PFSK-1 (cell line): ENCODE measurements at regions not wholly inside any gene's neighbourhood (a gene's known extent, or its start where the extent isn't known, plus 50 kb on each side); places are given as distances from the start of the nearest gene placed in this dataset.

ENCODE experiments used
- POLR2AphosphoS5 ChIP-seq: IDR thresholded peaks from 2 replicates; pipeline ENCODE4 v1.6.1; 2012; ENCODE audit warnings: low read depth, mild to moderate bottlenecking, control low read depth, low read length, moderate library complexity
- TAF1 ChIP-seq: IDR thresholded peaks from 2 replicates; pipeline ENCODE4 v1.6.1; 2012; ENCODE audit warnings: low read length, control low read depth, borderline replicate concordance; ENCODE audit not compliant: insufficient read depth
- TF ChIP-seq, protein P1 (sequence below), 2 experiments: IDR thresholded peaks; 2 replicates each; pipeline versions ENCODE4 v1.6.1 to v1.8.0; 2011 to 2012; ENCODE audit warnings: low read depth in 2 of 2, low read length in 2 of 2, control low read depth in 1 of 2, inconsistent platforms in 1 of 2, mild to moderate bottlenecking in 1 of 2, moderate library complexity in 1 of 2; ENCODE audit not compliant: insufficient read depth in 1 of 2

DNA sequence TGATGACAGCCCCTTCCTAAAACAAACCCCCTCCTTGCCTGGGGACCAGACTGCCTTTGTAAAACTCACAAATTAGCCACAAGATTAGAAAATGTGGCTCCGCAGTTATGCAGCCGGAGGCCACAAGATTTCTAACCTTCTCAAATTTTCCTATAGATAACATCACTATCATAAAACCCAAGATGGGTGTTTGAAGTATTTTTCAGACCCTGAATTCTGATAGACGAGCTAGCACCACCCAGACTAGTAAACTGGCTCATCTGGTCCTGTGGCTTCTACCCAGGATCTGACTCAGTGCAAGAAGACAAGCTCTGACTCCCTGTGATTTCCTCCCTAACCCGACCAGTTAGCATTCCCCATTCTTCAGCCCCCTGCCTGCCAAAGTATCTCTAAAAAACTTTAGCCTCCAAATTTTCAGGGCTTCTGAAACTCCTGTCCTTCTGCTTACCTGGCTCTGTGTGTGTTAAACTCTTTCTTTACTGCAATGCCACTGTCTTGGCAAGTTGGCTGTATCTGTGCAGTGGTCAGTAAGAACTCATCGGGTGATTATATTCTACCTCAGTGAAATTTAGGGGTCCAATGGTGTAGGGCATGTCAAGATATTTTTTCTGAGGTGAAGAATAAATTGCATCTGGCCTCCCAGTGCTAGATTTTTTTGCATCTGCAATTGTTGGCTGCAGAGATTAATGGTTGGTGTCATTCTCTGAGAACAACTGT lies 102.1 kb downstream of the S1PR1 start:
- TF ChIP-seq POLR2AphosphoS5 (no peak), TAF1 (no peak)
- TF ChIP-seq, protein P1, sequence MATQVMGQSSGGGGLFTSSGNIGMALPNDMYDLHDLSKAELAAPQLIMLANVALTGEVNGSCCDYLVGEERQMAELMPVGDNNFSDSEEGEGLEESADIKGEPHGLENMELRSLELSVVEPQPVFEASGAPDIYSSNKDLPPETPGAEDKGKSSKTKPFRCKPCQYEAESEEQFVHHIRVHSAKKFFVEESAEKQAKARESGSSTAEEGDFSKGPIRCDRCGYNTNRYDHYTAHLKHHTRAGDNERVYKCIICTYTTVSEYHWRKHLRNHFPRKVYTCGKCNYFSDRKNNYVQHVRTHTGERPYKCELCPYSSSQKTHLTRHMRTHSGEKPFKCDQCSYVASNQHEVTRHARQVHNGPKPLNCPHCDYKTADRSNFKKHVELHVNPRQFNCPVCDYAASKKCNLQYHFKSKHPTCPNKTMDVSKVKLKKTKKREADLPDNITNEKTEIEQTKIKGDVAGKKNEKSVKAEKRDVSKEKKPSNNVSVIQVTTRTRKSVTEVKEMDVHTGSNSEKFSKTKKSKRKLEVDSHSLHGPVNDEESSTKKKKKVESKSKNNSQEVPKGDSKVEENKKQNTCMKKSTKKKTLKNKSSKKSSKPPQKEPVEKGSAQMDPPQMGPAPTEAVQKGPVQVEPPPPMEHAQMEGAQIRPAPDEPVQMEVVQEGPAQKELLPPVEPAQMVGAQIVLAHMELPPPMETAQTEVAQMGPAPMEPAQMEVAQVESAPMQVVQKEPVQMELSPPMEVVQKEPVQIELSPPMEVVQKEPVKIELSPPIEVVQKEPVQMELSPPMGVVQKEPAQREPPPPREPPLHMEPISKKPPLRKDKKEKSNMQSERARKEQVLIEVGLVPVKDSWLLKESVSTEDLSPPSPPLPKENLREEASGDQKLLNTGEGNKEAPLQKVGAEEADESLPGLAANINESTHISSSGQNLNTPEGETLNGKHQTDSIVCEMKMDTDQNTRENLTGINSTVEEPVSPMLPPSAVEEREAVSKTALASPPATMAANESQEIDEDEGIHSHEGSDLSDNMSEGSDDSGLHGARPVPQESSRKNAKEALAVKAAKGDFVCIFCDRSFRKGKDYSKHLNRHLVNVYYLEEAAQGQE (IDR thresholded peaks at IDR 0.05; ENCODE audit: insufficient read depth in 1 of 2, low read depth in 2 of 2, low read length in 2 of 2): no peak
